ENCODE measurements at regions not wholly inside any gene's neighbourhood (a gene's known extent, or its start where the extent isn't known, plus 50 kb on each side); places are given as distances from the start of the nearest gene placed in this dataset.

GRCh38 chr12:91983935-91984334 lies 161.7 kb downstream of the BTG1 start:
- TF ChIP-seq CTCF (IDR thresholded peaks at IDR 0.05; ENCODE audit: low read depth, low read length): no peak
- no peaks in the 10 kb centered on the region for H3K27me3 ChIP-seq (ENCODE audit: control insufficient read depth, insufficient read depth, low read length)
- POLR2A ChIA-PET: interaction anchor here (1.4 kb wide), 1 partner anchor 162 kb away, joined by 4 read pairs; the partner anchor contains the start of gene BTG1
- no peaks in the 10 kb centered on the region for H3K9me3 ChIP-seq (ENCODE audit: control insufficient read depth, insufficient read depth, low read length)
- CTCF ChIA-PET: no interaction called here
- H3K27ac ChIP-seq (ENCODE audit: low read depth, low read length): no peak overlapping the region
- no peak overlapping the region for H3K4me3 ChIP-seq (ENCODE audit: low read depth, low read length)
- DNase-seq (ENCODE audit: low read depth, low spot score): no peak

GRCh38 chr12:91982946-91983345 lies 162.7 kb downstream of the BTG1 start:
- no peak overlapping the region for H3K4me3 ChIP-seq (ENCODE audit: low read depth, low read length)
- POLR2A ChIA-PET: interaction anchor here (1.1 to 1.4 kb wide), 2 partner anchors 56 to 163 kb away, joined by 3 to 4 read pairs; partner anchors contain the start of gene BTG1
- no peak for TF ChIP-seq CTCF (IDR thresholded peaks at IDR 0.05; ENCODE audit: low read depth, low read length)
- H3K9me3 ChIP-seq (ENCODE audit: control insufficient read depth, insufficient read depth, low read length): no peaks in the 10 kb centered on the region
- CTCF ChIA-PET: interaction anchor here (1.0 to 1.3 kb wide), 2 partner anchors 601 to 621 kb away, joined by 3 to 5 read pairs; no protein-coding TSS in a partner anchor
- no peak overlapping the region for H3K27ac ChIP-seq (ENCODE audit: low read depth, low read length)
- no peaks in the 10 kb centered on the region for H3K27me3 ChIP-seq (ENCODE audit: control insufficient read depth, insufficient read depth, low read length)
- no peak for DNase-seq (ENCODE audit: low read depth, low spot score)

GRCh38 chr12:91980389-91980821 lies 165.2 kb downstream of the BTG1 start:
- Histone ChIP-seq H3K9me3 (ENCODE audit: control insufficient read depth, insufficient read depth, low read length) (no peaks in the 10 kb centered on the region), H3K27ac (ENCODE audit: low read depth, low read length) (no peak overlapping the region), H3K4me3 (ENCODE audit: low read depth, low read length) (no peak overlapping the region), H3K27me3 (ENCODE audit: control insufficient read depth, insufficient read depth, low read length) (no peaks in the 10 kb centered on the region)
- POLR2A ChIA-PET: no interaction called here
- DNase-seq (ENCODE audit: low read depth, low spot score): no peak
- TF ChIP-seq CTCF (IDR thresholded peaks at IDR 0.05; ENCODE audit: low read depth, low read length): no peak
- CTCF ChIA-PET: interaction anchor here (1.5 kb wide), 1 partner anchor 599 kb away, joined by 5 read pairs; no protein-coding TSS in a partner anchor

GRCh38 chr12:91978143-91978542 lies 167.5 kb downstream of the BTG1 start:
- H3K4me3 ChIP-seq (ENCODE audit: low read depth, low read length): no peak overlapping the region
- H3K27ac ChIP-seq (ENCODE audit: low read depth, low read length): no peak overlapping the region
- ChIA-PET POLR2A (interaction anchor here (0.6 kb wide), 1 partner anchor 586 kb away, joined by 6 read pairs; no protein-coding TSS in a partner anchor), CTCF (no interaction called here)
- no peak for DNase-seq (ENCODE audit: low read depth, low spot score)
- H3K27me3 ChIP-seq (ENCODE audit: control insufficient read depth, insufficient read depth, low read length): no peaks in the 10 kb centered on the region
- no peak for TF ChIP-seq CTCF (IDR thresholded peaks at IDR 0.05; ENCODE audit: low read depth, low read length)
- H3K9me3 ChIP-seq (ENCODE audit: control insufficient read depth, insufficient read depth, low read length): no peaks in the 10 kb centered on the region

GRCh38 chr12:91975891-91976290 lies 169.8 kb downstream of the BTG1 start:
- no peak overlapping the region for H3K27ac ChIP-seq (ENCODE audit: low read depth, low read length)
- no peak overlapping the region for H3K4me3 ChIP-seq (ENCODE audit: low read depth, low read length)
- TF ChIP-seq CTCF (IDR thresholded peaks at IDR 0.05; ENCODE audit: low read depth, low read length): no peak
- ChIA-PET POLR2A (interaction anchor here (2.8 kb wide), 1 partner anchor 170 kb away, joined by 10 read pairs; the partner anchor contains the start of gene BTG1), CTCF (interaction anchor here (0.8 to 1.1 kb wide), 2 partner anchors 170 to 399 kb away, joined by 3 read pairs; partner anchors contain the start of gene BTG1)
- H3K9me3 ChIP-seq (ENCODE audit: control insufficient read depth, insufficient read depth, low read length): no peaks in the 10 kb centered on the region; the same call in 1 of the 2 replicates
- H3K27me3 ChIP-seq (ENCODE audit: control insufficient read depth, insufficient read depth, low read length): no peaks in the 10 kb centered on the region
- DNase-seq (ENCODE audit: low read depth, low spot score): no peak

Data from AG04450 (cell line).